HG02970 (cell line): ENCODE measurements at regions not wholly inside any gene's neighbourhood (a gene's known extent, or its start where the extent isn't known, plus 50 kb on each side); places are given as distances from the start of the nearest gene placed in this dataset.
"Not testable (repeated sequence)": the region's sequence is repeated elsewhere in the genome, so short reads cannot be mapped to it uniquely, and the experiment has no call there.

Experiments
- ATAC-seq: cut with Tn5 transposase; IDR thresholded peaks from one replicate; pipeline ENCODE4 v1.9.1; 2021; ENCODE audit warnings: mild to moderate bottlenecking, moderate library complexity, moderate number of reproducible peaks; ENCODE audit not compliant: unreplicated experiment, low FRiP score

GRCh38 chr12:42935756-42936155, 346.2 kb upstream of the PRICKLE1 start:
- ATAC-seq: no peak

- ATAC-seq: no peak
These were observed 345.5 kb upstream of the PRICKLE1 start for GRCh38 chr12:42935090-42935489.

- no peak for ATAC-seq
These were observed 344.0 kb upstream of the PRICKLE1 start for GRCh38 chr12:42933461-42934081.

GRCh38 chr12:42932936-42933335, 343.4 kb upstream of the PRICKLE1 start:
- no peak for ATAC-seq

GRCh38 chr12:42926232-42926631, 336.7 kb upstream of the PRICKLE1 start:
- ATAC-seq: no peak

- ATAC-seq: no peak
These were observed 334.9 kb upstream of the PRICKLE1 start for GRCh38 chr12:42924482-42924881.

GRCh38 chr12:42923583-42923982, 334.0 kb upstream of the PRICKLE1 start:
- ATAC-seq: no peak

- ATAC-seq: no peak
These were observed 333.6 kb upstream of the PRICKLE1 start for GRCh38 chr12:42923156-42923555.

GRCh38 chr12:42922505-42922850, 332.9 kb upstream of the PRICKLE1 start:
- ATAC-seq: no peak

GRCh38 chr12:42921741-42922504, 332.4 kb upstream of the PRICKLE1 start:
- no peak for ATAC-seq

- no peak for ATAC-seq
These were observed 330.1 kb upstream of the PRICKLE1 start for GRCh38 chr12:42919691-42920090.

- ATAC-seq: no peak
These were observed 328.9 kb upstream of the PRICKLE1 start for GRCh38 chr12:42918443-42918842.

- ATAC-seq: no peak
These were observed 326.6 kb upstream of the PRICKLE1 start for GRCh38 chr12:42916143-42916542.

GRCh38 chr12:42915426-42915825, 325.9 kb upstream of the PRICKLE1 start:
- no peak for ATAC-seq

- no peak for ATAC-seq
These were observed 322.8 kb upstream of the PRICKLE1 start for GRCh38 chr12:42912367-42912766.

- no peak for ATAC-seq
These were observed 321.1 kb upstream of the PRICKLE1 start for GRCh38 chr12:42910656-42911055.

- no peak for ATAC-seq
These were observed 319.2 kb upstream of the PRICKLE1 start for GRCh38 chr12:42908712-42909111.

- not testable (repeated sequence) for ATAC-seq
These were observed 317.3 kb upstream of the PRICKLE1 start for GRCh38 chr12:42906801-42907200.

- ATAC-seq: no peak
These were observed 315.8 kb upstream of the PRICKLE1 start for GRCh38 chr12:42905419-42905705.

GRCh38 chr12:42904683-42905418, 315.3 kb upstream of the PRICKLE1 start:
- no peak for ATAC-seq

GRCh38 chr12:42903736-42904135, 314.2 kb upstream of the PRICKLE1 start:
- ATAC-seq: no peak

- no peak for ATAC-seq
These were observed 312.5 kb upstream of the PRICKLE1 start for GRCh38 chr12:42902001-42902400.
